NK-92 treated with Interleukin-12 subunit alpha and Interleukin-12 subunit beta, amount 100 ng/mL, for 24 hours (cell line): ENCODE measurements at regions not wholly inside any gene's neighbourhood (a gene's known extent, or its start where the extent isn't known, plus 50 kb on each side); places are given as distances from the start of the nearest gene placed in this dataset.
"Not testable (repeated sequence)": the region's sequence is repeated elsewhere in the genome, so short reads cannot be mapped to it uniquely, and the experiment has no call there.

Experiments used
- DNase-seq: peaks from one replicate; lab custom pipeline; 2025; lab: John Stamatoyannopoulos, UW

DNA sequence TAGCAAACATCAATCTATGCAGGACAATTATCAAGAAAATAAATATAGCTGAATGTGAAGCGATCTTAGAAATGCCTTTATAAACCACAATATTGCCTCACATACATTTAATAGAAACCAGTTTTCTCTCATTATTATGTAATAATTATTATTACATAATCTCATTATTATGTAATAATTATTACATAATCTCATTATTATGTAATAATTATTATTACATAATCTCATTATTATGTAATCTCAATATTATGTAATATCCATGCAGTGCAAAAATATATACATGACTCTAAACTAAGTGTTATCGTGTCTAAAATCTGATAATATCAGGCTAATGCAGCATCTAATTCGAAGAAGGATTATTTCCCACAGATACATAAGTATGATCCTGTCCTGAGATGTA, 563.9 kb upstream of the SEMA6A start:
- no peak for DNase-seq

DNA sequence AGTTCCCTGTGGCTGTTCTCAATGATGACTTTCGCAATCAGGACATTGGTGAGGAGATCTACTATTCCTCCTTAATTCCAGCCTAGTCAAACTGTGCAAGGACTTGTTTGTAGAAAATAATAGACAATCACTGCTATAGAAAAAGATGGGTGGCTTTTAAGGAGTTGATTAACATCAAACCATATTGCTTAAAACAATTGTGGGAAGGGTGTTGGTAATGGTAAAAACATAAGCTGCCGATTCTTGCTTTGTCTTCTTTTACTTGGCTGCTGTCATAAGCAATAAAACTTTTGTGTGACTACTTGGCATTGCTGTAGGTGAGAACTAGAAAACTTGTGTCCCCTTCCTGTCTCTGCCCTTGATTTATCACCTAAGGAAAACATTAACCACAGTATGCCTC, 561.2 kb upstream of the SEMA6A start:
- DNase-seq = no peak

DNA sequence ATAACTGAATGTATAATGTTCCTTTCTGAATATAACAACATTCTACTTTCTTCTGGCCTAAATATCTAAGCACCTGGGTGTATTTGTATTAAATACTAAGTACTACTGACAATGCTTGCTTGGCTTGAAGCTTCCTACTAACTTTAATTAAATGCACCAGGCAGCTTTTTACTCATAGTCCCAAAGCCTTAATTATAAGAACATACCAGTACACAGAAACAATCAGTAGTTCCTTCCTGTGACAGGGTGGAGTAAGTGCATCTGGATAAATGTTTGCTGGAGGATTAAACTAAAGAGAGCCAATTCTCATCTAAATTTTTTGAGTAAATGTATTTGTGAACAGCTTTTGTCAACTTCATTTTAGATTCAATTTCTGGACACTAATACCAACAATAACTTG, 558.6 kb upstream of the SEMA6A start:
- no peak for DNase-seq

DNA sequence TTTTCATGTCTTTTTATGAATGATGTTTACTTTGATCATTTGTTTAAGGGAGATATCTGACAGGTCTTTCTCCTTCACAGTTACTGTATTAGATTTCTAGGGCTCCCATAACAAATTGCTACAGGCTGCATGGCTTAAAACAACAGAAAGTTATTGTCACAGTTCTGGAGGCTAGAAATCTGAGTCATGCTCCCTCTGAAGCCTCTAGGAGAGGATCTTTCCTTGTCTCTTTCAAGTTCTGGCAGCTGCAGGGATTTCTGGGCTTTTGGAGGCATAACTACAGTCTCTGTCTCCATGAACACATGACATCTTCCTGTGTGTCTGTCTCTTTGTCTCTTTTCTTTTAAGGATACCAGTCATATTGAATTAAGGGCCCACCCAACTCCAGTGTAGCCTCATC, 557.3 kb upstream of the SEMA6A start:
- DNase-seq = no peak

DNA sequence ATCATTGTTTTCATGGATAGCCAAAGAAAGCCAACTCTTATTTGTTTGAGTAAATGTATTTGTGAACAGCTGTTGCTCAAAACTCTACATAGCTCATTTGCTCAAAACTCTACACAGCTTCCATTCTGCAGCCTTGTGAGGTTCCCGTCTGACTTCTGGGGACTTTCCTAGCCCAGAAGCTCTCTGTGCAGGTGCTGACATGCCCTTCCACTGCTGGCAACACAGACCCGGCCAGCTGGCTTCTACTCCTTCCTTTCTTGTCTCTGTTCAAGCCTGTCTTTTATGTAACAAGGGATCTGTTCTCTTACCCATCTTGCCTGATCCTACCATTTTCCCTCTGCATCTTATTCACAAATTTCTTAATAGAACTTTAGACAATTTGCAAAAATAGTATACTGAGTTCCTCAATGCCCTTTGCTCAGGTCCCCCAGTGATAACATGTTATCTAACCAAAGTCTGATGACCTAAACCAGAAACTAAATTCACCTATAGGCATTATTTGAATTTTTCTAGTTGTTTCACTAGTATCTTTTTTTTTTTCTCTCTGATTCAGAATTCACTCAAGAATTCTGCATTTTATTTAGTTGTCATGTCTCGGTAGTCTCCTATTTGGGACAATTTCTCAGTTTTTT, 556.5 kb upstream of the SEMA6A start:
- no peak for DNase-seq

DNA sequence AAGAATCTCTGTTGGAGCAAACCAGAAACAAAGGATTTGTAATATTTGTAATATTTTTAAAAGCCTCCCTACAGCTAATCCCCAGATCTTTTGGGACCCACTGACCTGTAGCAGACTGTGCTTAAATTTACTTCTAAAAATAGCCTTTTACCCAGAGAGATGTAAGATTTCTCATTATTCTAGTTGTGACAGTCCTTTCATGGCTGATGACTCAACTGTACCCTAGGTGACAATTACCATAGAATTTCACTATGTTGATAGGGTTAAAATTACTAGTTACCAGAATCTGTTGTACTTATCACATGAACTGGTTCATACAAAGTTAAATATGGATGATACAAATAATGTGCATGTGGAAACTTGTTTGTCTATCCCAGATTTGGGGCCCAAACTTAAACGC, 543.9 kb upstream of the SEMA6A start:
- DNase-seq = no peak

DNA sequence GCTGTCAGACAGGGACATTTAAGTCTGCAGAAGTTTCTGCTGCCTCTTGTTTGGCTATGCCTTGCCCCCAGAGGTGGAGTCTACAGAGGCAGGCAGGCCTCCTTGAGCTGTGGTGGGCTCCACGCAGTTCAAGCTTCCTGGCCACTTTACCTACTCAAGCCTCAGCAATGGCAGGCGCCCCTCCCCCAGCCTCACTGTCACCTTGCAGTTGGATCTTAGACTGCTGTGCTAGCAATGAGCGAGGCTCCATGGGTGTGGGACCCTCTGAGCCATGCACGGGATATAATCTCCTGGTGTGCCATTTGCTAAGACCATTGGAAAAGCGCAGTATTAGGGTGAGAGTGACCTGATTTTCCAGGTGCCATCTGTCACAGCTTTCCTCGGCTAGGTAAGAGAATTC, 542.7 kb upstream of the SEMA6A start:
- DNase-seq = not testable (repeated sequence)

DNA sequence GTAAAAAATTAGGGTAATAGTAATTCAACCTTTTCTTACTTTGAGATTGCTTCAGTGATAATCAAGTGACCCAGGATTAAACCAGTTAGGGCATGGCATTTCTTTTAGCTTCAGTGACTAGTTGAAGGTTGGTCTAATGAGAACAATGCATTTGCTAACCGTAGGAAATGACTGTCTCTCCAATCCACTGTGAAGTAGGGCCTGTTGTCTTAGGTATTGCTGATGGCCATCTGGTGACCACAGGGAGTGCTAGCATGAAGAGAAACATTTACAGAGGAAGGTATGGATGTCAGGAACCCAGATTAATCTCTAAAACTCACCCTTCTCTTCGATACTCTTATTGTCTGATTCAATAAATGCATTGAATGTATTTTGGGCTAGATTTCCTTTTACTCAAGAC, 535.9 kb upstream of the SEMA6A start:
- no peak for DNase-seq

DNA sequence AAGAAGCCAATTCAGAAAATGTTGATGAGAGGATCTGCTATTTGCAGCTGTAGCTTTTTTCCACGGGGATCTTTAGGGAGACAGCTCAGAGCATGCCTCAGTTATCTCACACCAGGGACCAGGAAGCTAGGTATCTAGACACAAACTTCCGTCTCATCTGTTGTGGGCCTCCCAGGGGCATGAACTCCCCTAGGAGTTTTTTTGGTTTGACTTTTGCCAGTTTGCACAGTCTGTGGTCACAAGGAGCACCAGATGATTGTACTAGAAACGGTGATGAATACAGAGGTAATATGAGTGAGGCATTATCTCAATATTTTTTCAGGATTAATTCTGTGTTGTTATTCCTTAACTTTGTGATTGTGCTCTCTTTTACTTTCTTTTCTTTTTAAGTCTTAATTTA, 533.2 kb upstream of the SEMA6A start:
- no peak for DNase-seq

DNA sequence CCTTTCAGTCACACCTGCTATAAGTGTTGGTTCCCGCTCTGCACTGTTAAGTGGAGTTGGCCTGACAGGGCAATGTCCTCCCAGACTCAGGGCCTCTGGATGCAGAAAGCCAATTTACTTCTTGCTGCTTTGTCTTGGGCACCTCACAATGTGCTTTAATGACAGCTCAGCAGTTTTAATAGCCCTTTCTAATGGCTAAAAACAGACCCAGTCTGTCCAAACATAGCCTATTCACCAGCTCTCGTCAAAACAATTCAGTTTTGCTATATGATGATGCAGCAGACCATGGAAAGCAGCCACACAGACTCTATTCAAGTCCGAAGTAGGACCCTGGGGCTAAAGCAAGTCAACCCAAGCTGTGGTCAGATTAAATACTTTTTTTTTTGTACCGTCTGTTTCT, 529.1 kb upstream of the SEMA6A start:
- no peak for DNase-seq

DNA sequence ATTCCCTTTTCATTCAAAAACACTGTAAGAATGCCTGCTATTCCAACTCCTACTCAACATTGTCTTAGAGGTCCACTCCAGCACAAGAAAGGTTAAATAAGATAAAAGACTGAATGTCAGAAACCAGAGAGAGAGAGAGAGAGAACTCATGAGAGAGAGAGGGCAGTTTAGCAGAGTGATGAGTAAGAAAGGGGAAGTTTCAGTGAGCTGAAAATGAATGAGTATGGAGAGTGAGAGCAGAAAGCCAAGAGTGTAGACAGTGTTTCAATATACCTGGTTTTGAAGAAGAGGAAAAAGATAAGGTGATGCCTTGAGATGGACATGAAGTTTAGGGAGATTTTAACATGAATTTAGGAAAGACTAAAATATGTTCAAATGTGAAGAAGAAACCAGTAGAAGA, 528.0 kb upstream of the SEMA6A start:
- DNase-seq = no peak

DNA sequence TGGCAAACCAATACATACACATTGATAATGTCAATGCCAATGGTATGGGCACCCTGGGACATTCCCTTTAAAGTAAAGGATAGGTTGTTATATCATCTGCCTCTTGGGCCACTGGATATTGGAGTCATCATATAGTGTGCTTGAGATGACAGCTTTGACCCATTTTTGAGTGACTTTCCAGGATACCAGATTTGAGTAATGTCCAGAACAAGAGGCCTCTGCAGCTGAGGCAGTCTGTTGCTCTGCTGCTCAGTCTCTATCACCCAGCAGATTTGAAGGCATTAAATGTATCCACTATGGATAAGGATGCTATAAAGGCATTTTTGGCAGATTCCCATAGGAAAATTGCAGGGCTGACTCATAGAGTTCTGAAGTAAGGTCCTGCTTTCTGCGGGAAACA, 525.6 kb upstream of the SEMA6A start:
- no peak for DNase-seq

DNA sequence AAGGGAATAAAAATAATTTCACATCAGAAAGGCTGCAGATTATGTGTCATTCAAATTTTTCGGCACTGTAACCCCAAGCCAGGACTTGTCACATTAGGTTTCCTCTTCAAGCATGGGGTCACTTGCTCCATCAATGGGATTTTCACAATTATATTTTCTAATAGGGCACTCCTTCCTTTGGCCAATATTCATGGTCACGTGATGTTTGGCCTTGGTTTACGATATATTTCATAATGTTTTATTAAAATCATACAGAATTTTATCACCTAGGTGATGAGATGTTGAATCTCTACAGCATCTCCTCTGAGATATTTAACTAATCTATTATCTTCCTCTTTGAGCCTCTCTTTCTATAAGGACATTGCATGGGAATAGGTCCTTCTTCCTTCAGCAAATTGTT, 523.5 kb upstream of the SEMA6A start:
- no peak for DNase-seq

DNA sequence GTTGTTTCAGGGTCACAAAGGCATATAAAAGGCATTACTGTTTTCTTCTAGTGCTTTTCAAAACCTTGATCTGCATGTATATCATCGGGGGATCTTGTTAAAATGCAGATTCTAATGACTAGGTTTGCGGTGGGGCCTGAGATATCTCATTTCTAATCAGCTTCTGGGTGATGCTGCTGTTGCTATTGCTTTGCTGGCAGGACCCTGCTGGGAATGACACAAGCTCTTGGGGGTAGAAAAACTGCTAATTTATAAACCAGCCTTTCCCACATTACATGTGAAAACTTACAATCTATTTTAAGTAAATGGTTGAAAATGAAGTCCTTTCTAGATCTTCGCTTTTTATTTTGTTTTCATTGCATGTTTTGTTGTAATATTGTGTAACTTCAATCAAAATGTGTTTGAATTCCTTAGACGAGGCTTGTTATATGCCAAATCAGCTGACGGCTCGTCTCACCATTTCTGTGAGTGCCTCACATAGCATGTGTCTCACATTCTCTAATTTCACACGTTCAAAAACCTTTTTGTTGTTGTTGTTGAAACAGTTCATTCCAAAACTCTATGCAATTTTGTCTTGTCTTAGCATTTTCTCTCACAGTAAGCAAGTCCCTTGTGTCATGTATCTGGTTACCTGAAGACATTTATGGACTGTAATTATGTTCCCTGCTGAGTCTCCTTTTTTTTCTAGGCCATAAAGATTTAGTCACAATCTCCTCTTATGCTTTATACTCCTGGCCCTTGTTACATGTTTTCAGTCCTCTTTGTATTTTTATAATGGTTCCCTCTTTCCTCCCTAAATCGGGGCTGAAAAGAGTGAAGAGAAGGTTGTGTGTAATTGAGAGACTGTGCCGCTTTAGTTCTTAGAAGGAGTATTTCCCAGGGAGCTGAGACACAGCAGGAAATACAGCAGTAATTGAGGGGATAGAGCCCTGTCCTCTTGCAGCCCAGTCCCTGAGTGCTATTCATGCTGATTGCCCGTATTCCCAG, 521.0 kb upstream of the SEMA6A start:
- DNase-seq = no peak

DNA sequence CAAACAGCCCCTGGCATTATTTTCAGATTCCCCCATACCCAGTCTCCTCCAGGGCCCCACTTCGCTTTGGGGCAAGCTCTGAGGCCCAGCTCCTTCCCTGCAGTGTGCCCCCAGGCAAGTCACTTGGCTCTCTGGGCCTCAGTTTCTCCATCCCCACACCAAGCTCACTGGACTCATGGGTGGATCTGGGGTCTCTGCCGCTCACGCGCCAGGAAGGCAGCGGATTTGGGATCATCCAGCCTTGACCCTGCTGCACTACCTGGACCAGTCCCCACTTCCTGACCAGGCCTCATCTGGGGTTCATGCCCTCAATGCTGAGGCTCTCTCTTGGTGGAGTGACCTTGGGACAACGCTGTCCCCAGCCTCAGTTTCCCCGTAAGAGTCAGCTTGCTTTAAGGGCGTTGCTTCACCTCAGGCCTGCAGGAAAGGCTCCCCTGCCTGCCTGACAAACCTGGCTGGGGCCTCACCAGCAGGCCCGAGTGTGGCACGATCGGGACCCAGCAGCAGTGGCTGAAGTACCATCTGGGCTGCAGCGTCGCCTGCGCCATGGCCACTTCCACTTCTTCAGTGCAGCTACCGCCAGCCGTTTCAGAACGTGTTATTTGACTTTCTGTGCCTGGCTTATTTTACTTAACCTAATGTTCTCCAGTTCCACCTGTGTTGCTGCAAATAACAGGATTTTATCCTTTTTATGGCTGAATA, 519.6 kb upstream of the SEMA6A start:
- no peak for DNase-seq

DNA sequence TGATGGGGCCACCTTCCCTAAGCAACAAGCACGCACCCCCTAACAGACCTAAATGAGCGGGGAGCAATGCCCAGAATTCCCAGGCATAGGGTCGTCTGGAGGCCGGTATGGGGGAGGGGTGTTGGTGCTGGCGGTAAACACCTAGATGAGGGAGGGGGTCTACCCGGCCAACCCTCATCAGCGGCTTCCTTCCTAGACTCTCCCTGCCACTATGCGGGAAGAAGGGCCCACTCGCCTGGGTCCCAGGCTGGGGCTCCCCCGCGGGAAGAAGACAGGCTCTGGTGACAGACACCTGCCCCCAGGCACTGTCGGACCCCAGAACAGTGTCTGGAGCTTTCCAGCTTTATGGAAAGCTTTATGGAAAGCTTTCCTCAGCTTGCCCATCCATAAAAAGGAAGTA, 519.0 kb upstream of the SEMA6A start:
- DNase-seq = no peak

DNA sequence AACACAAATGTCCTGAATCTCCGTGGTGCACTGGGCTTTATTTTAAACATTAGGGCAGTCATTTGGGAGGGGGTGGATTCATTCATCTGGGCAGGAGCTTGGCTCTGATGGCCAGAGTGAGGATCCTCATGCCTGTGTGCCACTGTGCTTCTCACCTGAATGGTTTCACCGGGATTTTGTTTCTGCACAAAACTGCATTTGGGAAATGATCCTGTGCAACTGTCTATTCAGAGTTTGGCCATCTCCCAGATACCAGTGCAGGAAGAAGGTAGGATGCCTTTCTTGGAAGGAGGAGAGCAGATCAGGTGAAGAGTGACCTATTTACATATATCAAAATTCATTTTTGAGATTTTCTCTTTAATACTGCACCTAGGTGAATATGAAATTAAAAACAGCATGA, 514.4 kb upstream of the SEMA6A start:
- no peak for DNase-seq

DNA sequence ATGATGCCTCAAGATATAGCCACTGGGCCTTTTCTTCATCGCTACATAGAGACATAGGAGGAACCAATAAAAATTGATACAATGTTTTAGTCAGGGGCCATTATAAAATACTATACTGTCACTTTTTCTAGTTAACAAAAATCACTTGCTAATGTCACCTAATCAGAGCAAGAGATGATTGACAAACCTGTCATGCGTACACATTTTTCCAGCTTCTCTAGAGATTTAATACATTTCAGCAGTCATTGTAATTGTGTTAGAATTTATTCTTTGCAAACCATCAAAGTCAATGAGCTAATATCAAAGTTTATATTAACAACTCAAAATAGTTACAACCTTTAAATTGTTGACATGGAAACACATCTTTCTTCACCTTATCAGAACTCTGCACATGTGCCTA, 513.6 kb upstream of the SEMA6A start:
- DNase-seq = no peak

DNA sequence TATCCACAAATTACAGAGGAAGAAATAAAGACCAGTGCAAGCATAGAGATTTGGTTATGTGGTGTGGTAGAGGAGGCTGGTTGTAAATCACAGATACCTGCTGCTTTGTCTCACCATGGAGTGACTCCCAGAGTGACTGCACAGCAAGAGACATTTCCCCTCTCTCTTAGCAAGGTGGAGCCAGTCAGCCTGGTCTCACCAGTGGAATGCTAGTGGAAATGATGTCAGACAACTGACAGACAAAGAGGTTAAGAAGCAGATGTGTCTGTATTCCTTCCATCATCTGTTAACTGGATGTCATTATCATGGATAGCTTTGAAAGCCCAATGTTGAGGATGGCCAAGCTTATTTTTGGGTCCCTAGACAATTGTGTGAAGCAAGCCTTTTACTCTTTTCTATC, 509.4 kb upstream of the SEMA6A start:
- DNase-seq = no peak

DNA sequence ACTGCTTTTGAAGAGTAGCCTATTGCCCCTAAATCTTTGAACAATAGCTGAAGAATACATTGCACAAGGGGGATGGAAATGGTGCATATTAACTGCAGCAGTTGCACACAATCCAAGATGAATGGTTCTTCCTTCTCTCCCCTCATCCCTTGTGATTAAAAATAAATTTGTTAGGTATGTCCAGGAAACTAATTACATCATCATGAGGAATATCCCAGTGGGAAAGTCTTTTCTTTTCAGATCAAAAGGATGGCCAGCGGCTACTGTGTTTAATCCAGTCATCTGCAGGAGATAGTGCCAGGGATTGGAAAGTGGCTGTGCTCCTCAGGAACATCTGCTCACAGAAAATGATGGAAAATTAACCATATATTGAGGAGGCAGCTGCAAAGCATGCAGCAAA, 508.4 kb upstream of the SEMA6A start:
- DNase-seq = no peak

DNA sequence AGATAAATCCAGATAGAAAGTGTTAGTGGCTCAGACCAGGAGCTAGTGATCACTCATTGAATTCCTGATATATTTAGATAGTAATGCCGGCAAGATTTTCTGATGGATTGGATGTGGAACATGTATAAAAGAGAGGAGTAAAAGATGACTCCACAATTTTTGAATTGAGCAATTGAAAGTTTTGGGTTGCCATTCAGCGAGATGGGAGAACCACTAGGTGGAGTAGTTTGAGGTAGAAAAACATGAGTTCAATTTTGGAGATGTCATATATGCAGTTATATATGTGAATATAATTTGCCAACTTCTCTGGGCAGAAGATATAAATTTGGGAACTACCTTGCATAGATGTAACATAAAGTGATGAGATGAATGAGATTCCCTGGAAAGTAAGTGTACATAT, 502.5 kb upstream of the SEMA6A start:
- no peak for DNase-seq

DNA sequence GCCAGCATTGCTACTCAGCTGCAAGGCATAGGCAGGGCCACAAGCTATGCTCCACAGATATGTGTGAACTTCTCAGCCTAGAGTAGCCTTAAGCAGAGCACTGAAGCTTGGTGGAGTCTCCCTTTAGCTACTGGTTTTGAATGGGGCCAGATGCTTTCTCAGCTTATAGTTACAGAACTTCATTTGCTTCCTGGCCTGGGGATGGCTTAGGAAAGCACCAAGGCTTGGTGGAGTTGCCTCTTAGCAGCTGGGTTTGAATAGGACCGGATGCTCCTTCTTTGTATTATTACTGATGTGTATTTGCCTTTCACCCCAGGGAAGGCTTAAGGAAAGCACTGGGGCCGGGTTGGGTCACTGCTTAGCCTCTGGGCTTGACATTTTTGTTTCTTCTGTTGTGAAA, 497.8 kb upstream of the SEMA6A start:
- DNase-seq = no peak

DNA sequence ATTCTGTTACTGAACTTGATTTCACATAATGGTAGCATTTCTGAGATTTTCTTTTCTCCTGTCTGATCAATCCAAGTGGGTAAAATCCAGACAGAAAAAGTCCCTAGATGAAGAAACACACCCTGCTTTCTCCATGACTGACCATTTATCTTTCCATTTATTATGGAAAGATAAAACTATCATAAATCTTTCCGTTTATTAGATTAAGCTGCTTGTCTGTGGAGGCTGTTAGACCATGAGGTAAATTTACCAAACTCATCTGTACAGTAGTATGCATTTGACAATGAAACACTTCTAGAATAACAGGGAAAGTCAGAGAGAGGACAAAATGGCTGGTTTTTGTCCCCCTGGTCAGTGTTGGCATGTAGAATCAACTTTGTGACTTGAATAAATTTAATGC, 491.2 kb upstream of the SEMA6A start:
- DNase-seq = no peak
